ENCODE measurements at regions not wholly inside any gene's neighbourhood (a gene's known extent, or its start where the extent isn't known, plus 50 kb on each side); places are given as distances from the start of the nearest gene placed in this dataset.

- no peak overlapping the region for H2AFZ ChIP-seq (ENCODE audit: low read depth, low read length, poor library complexity, severe bottlenecking)
- H3K4me1 ChIP-seq (ENCODE audit: control insufficient read depth in 1 of 2, insufficient read depth in 2 of 2, low read length in 2 of 2), result no peaks in the 10 kb centered on the region
- DNase-seq (ENCODE audit: low read depth, low spot score), result no peak
- H3K27ac ChIP-seq (ENCODE audit: low read depth, low read length), result no peak overlapping the region
- ATAC-seq, result no peak
- H4K20me1 ChIP-seq (ENCODE audit: insufficient read depth), result no peaks in the 10 kb centered on the region
- ChIA-PET CTCF (no interaction called here), POLR2A (no interaction called here), RAD21 (ENCODE audit: low non-redundant PET in 1 of 2, low total read pairs in 2 of 2, uncharacterized antibody in 2 of 2, unreplicated experiment in 2 of 2) (no interaction called here)
- intact Hi-C loops (cut with micrococcal nuclease), result no loop called here
- H3K4me3 ChIP-seq (replicated peaks in 1 of 2; ENCODE audit: low read depth in 1 of 2, low read length in 2 of 2), result no peak overlapping the region
- no peaks in the 10 kb centered on the region for H3K36me3 ChIP-seq (ENCODE audit: control insufficient read depth in 1 of 2, insufficient read depth in 2 of 2, low read length in 2 of 2)
- no peaks in the 10 kb centered on the region for H3K9me2 ChIP-seq (ENCODE audit: insufficient read depth)
- H3K27me3 ChIP-seq (ENCODE audit: insufficient read depth, low read length), result peaks cover 52% of the 10 kb centered on the region
- no peak overlapping the region for H3K9ac ChIP-seq (ENCODE audit: low read length)
- H3K79me2 ChIP-seq (ENCODE audit: insufficient read depth, low read length), result no peaks in the 10 kb centered on the region
- H3K9me3 ChIP-seq (ENCODE audit: control insufficient read depth in 1 of 2, insufficient read depth in 1 of 2, low read depth in 1 of 2, low read length in 2 of 2), result no peaks in the 10 kb centered on the region
- BruUV-seq (replicated peaks), result no TSS peak
- TF ChIP-seq POLR2AphosphoS5 (IDR thresholded peaks at IDR 0.05; ENCODE audit: low read depth, low read length), result no peak
- no peak for TF ChIP-seq CEBPB (IDR thresholded peaks at IDR 0.05; ENCODE audit: low read depth)
- TF ChIP-seq POLR2A (IDR thresholded peaks at IDR 0.05; ENCODE audit: borderline replicate concordance, extremely low read depth, insufficient read depth, insufficient read length), result no peak
- TF ChIP-seq RAD21 (IDR thresholded peaks at IDR 0.05; ENCODE audit: low read depth), result no peak
- no peak for TF ChIP-seq SP1 (IDR thresholded peaks at IDR 0.05; ENCODE audit: low read depth)
- TF ChIP-seq ZFX (IDR thresholded peaks at IDR 0.05), result no peak
- no peak for TF ChIP-seq SRF (IDR thresholded peaks at IDR 0.05; ENCODE audit: low read depth)
- TF ChIP-seq ZBTB33 (IDR thresholded peaks at IDR 0.05; ENCODE audit: extremely low read depth, insufficient replicate concordance, low read length), result no peak
- TF ChIP-seq CTCF (IDR thresholded peaks at IDR 0.05 in 2 of 3, conservative IDR thresholded peaks at IDR 0.05 in 1 of 3; ENCODE audit: borderline replicate concordance in 1 of 3, insufficient read depth in 1 of 3, low read depth in 2 of 3, low read length in 2 of 3), result no peak
- H3K4me2 ChIP-seq (ENCODE audit: low read length), result no peak overlapping the region
Measured at GRCh38 chr10:128318913-128319312, 192.7 kb upstream of the MKI67 start.
